ENCODE measurements at regions not wholly inside any gene's neighbourhood (a gene's known extent, or its start where the extent isn't known, plus 50 kb on each side); places are given as distances from the start of the nearest gene placed in this dataset.

DNA sequence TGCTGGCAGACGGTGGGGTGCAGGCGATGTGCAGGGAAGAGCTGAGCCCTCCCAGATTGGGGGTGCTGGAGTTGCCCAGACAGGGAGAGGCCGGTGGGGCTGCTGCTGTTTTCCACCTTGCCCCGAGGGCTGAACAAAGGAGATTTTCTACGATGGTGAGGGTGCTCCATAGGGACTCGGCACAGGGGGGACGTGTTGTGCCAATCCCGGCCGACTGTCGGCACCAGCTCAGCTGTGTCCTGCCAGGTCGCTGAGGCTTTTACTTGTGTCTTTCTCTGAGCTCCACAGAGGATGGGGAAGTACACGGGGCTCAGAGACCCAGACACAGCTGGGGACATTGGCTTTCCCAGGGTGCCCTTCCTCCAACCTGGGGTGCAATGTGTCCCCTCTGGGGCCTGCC is 816.8 kb downstream of the BRD1 start:
- Histone ChIP-seq H3K9me3 (ENCODE audit: control insufficient read depth, insufficient read depth, low read depth, low read length) (no peaks in the 10 kb centered on the region), H3K27ac (ENCODE audit: extremely low read depth, low read depth, low read length) (no peak overlapping the region), H3K4me1 (ENCODE audit: control insufficient read depth, insufficient read depth, low read length) (no peaks in the 10 kb centered on the region), H3K4me3 (ENCODE audit: low read depth, low read length) (no peak overlapping the region), H3K36me3 (ENCODE audit: control insufficient read depth in 2 of 2, insufficient read depth in 1 of 2, low read length in 2 of 2) (no peaks in the 10 kb centered on the region)
- ChIA-PET POLR2A (no interaction called here), CTCF (no interaction called here)
- no peak for TF ChIP-seq ZNF169 (tag by site-specific recombination; IDR thresholded peaks at IDR 0.05)
- TF ChIP-seq ZNF292 (tag by site-specific recombination; IDR thresholded peaks at IDR 0.05; ENCODE audit: borderline replicate concordance, low read depth) = no peak
- no peak for TF ChIP-seq YY2 (tag by site-specific recombination; IDR thresholded peaks at IDR 0.05)
- TF ChIP-seq ZNF416 (tag by site-specific recombination; IDR thresholded peaks at IDR 0.05) = no peak
- TF ChIP-seq ZNF24 (tag by site-specific recombination; IDR thresholded peaks at IDR 0.05) = no peak
- no peak for TF ChIP-seq FEZF1 (tag by site-specific recombination; IDR thresholded peaks at IDR 0.05)
- TF ChIP-seq, protein P1, sequence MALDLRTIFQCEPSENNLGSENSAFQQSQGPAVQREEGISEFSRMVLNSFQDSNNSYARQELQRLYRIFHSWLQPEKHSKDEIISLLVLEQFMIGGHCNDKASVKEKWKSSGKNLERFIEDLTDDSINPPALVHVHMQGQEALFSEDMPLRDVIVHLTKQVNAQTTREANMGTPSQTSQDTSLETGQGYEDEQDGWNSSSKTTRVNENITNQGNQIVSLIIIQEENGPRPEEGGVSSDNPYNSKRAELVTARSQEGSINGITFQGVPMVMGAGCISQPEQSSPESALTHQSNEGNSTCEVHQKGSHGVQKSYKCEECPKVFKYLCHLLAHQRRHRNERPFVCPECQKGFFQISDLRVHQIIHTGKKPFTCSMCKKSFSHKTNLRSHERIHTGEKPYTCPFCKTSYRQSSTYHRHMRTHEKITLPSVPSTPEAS (tag by site-specific recombination; IDR thresholded peaks at IDR 0.05) = no peak
- no peak for TF ChIP-seq KLF9 (tag by site-specific recombination; IDR thresholded peaks at IDR 0.05; ENCODE audit: low read depth)
- TF ChIP-seq, protein P2, sequence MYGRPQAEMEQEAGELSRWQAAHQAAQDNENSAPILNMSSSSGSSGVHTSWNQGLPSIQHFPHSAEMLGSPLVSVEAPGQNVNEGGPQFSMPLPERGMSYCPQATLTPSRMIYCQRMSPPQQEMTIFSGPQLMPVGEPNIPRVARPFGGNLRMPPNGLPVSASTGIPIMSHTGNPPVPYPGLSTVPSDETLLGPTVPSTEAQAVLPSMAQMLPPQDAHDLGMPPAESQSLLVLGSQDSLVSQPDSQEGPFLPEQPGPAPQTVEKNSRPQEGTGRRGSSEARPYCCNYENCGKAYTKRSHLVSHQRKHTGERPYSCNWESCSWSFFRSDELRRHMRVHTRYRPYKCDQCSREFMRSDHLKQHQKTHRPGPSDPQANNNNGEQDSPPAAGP (tag by site-specific recombination; IDR thresholded peaks at IDR 0.05) = no peak
- TF ChIP-seq ZSCAN23 (tag by site-specific recombination; IDR thresholded peaks at IDR 0.05) = no peak
- no peak for TF ChIP-seq ZNF561 (tag by site-specific recombination; IDR thresholded peaks at IDR 0.05; ENCODE audit: borderline replicate concordance)
- TF ChIP-seq, protein P3, sequence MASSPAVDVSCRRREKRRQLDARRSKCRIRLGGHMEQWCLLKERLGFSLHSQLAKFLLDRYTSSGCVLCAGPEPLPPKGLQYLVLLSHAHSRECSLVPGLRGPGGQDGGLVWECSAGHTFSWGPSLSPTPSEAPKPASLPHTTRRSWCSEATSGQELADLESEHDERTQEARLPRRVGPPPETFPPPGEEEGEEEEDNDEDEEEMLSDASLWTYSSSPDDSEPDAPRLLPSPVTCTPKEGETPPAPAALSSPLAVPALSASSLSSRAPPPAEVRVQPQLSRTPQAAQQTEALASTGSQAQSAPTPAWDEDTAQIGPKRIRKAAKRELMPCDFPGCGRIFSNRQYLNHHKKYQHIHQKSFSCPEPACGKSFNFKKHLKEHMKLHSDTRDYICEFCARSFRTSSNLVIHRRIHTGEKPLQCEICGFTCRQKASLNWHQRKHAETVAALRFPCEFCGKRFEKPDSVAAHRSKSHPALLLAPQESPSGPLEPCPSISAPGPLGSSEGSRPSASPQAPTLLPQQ (tag by site-specific recombination; IDR thresholded peaks at IDR 0.05) = no peak
- no peak for TF ChIP-seq ZNF423 (tag by site-specific recombination; IDR thresholded peaks at IDR 0.05)
- TF ChIP-seq ZNF112 (tag by site-specific recombination; IDR thresholded peaks at IDR 0.05) = no peak
- TF ChIP-seq, protein P4, sequence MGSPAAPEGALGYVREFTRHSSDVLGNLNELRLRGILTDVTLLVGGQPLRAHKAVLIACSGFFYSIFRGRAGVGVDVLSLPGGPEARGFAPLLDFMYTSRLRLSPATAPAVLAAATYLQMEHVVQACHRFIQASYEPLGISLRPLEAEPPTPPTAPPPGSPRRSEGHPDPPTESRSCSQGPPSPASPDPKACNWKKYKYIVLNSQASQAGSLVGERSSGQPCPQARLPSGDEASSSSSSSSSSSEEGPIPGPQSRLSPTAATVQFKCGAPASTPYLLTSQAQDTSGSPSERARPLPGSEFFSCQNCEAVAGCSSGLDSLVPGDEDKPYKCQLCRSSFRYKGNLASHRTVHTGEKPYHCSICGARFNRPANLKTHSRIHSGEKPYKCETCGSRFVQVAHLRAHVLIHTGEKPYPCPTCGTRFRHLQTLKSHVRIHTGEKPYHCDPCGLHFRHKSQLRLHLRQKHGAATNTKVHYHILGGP (tag by site-specific recombination; IDR thresholded peaks at IDR 0.05) = no peak

DNA sequence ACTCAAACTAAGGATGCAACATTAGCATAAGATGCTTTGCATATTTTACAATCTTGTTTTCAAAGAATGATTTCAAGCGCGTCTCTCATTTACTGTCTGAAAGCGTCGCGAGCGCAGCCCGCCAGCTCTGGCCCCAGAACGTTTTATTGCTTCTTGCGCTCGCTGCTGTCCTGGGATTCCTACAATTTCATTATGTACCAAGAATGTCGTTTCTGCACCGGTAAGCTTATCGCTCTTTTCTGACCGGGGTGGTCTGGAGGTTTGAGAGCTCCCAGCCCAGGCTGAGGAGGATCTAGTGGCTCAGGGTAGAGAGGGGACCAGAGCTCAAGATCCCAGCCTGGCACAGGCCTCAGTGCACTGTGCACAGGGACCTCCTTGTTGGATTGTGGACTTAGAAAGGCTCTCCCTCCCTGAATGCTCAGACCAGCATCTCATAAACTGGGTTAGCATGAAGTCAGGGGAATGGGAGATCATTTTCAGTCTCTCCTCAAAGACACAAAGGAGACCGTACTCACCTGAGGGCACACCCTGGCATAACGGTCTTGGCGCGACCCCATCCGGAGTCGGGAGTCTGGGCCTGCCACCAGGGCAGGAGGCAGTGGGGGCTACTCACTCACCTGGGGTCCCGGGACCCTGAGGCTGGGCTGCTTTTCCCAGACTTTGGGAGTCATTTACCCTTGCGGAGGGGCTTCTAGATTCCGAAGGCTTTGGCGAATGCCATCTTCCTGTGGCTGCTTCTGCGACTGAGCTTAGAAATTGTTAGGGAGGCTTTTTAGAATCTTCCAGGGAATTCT is 817.4 kb downstream of the BRD1 start:
- no peak overlapping the region for H3K27ac ChIP-seq (ENCODE audit: extremely low read depth, low read depth, low read length)
- no peaks in the 10 kb centered on the region for H3K9me3 ChIP-seq (ENCODE audit: control insufficient read depth, insufficient read depth, low read depth, low read length)
- H3K36me3 ChIP-seq (ENCODE audit: control insufficient read depth in 2 of 2, insufficient read depth in 1 of 2, low read length in 2 of 2) = no peaks in the 10 kb centered on the region
- POLR2A ChIA-PET = no interaction called here
- H3K4me1 ChIP-seq (ENCODE audit: control insufficient read depth, insufficient read depth, low read length) = no peaks in the 10 kb centered on the region
- H3K4me3 ChIP-seq (ENCODE audit: low read depth, low read length) = no peak overlapping the region
- TF ChIP-seq, protein P5, sequence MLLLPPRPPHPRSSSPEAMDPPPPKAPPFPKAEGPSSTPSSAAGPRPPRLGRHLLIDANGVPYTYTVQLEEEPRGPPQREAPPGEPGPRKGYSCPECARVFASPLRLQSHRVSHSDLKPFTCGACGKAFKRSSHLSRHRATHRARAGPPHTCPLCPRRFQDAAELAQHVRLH (tag by site-specific recombination; IDR thresholded peaks at IDR 0.05) = no peak
- CTCF ChIA-PET = interaction anchor here (1.2 kb wide), 1 partner anchor 37 kb away, joined by 3 read pairs; no protein-coding TSS in a partner anchor
